HepG2 (cell line): ENCODE measurements at regions not wholly inside any gene's neighbourhood (a gene's known extent, or its start where the extent isn't known, plus 50 kb on each side); places are given as distances from the start of the nearest gene placed in this dataset.

ENCODE experiments used
- ATAC-seq: fragments of 200-7000 bp; cut with Tn5 transposase; 3 replicates; pipeline ENCODE4 v1.9.1; 2020; ENCODE audit warnings: mild to moderate bottlenecking, moderate library complexity
- BruUV-seq: library from RNA; stranded (reverse); fragments of 400-500 nt; replicated peaks from 2 replicates; lab custom pipeline; 2021; lab: Mats Ljungman, UMichigan
- CTCF ChIA-PET: fragments of 300-600 bp; formaldehyde crosslinking; extraction: SDS; loops from one replicate; lab custom pipeline; 2021; ENCODE audit warnings: low total read pairs, inconsistent platforms, low intra/inter-chr PET ratio; lab: Yijun Ruan, JAX
- POLR2A ChIA-PET: fragments of 350-600 bp; sonication (Branson Sonifier 250); formaldehyde crosslinking; loops from one replicate; lab custom pipeline; 2020; ENCODE audit warnings: antibody characterized with exemption, inconsistent platforms; lab: Yijun Ruan, JAX
- DNase-seq: peaks from one replicate; pipeline ENCODE4 v3.0.0-alpha.2; 2015; ENCODE audit warnings: low spot score
- FAIRE-seq: peaks from 3 replicates; lab custom pipeline; 2011; peaks lifted over from hg19 to GRCh38; lab: Jason Lieb, UNC
- H2AFZ ChIP-seq: one replicate; pipeline ENCODE4 v1.6.1; 2011; ENCODE audit warnings: low read length, inconsistent platforms
- H3K27ac ChIP-seq: fragments of 300-600 bp; 3 replicates; pipeline ENCODE4 v1.8.0; 2011; ENCODE audit warnings: mixed run types, mild to moderate bottlenecking, mixed read lengths, low read length, inconsistent platforms; ENCODE audit not compliant: insufficient read depth; ENCODE audit errors: extremely low read length
- H3K27me3 ChIP-seq, 2 experiments: fragments of 200-600 bp in 1 of 2; 2 replicates in 1 of 2; 3 replicates in 1 of 2; pipeline versions ENCODE4 v1.6.0 to v1.8.0; 2011; ENCODE audit warnings: low read length in 2 of 2, mild to moderate bottlenecking in 2 of 2, moderate library complexity in 2 of 2, inconsistent platforms in 1 of 2; ENCODE audit not compliant: insufficient read depth in 2 of 2, control insufficient read depth in 1 of 2
- H3K36me3 ChIP-seq, 2 experiments: fragments of 200-600 bp in 1 of 2; replicated peaks in 1 of 2; 2 replicates in 1 of 2; 3 replicates in 1 of 2; pipeline versions ENCODE4 v1.5.1 to v1.8.0; 2011; ENCODE audit warnings: low read length in 2 of 2, inconsistent platforms in 1 of 2; ENCODE audit not compliant: insufficient read depth in 2 of 2, control insufficient read depth in 1 of 2
- H3K4me1 ChIP-seq: 2 replicates; pipeline ENCODE4 v1.5.1; 2012; ENCODE audit warnings: low read length, inconsistent platforms; ENCODE audit not compliant: insufficient read depth
- H3K4me2 ChIP-seq: 2 replicates; pipeline ENCODE4 v1.6.0; 2011; ENCODE audit warnings: low read depth, low read length, inconsistent platforms
- H3K4me3 ChIP-seq, 3 experiments: fragments of 200-600 bp in 1 of 3; sonication (generic), shearing (Covaris generic) in 1 of 3; replicated peaks in 1 of 3; 2 replicates each; pipeline ENCODE4 v1.5.1; 2011 to 2016; ENCODE audit warnings: low read length in 3 of 3, inconsistent platforms in 2 of 3, low read depth in 2 of 3, mild to moderate bottlenecking in 2 of 3, control low read depth in 1 of 3, mixed read lengths in 1 of 3; ENCODE audit not compliant: insufficient read depth in 1 of 3
- H3K79me2 ChIP-seq: one replicate; pipeline ENCODE4 v1.6.1; 2011; ENCODE audit warnings: low read length, inconsistent platforms; ENCODE audit not compliant: insufficient read depth
- H3K9ac ChIP-seq: 2 replicates; pipeline ENCODE4 v1.6.0; 2011; ENCODE audit warnings: mild to moderate bottlenecking, low read depth, low read length, inconsistent platforms; ENCODE audit not compliant: insufficient read depth
- H3K9me3 ChIP-seq: 2 replicates; pipeline ENCODE4 v1.5.1; 2012; ENCODE audit warnings: mild to moderate bottlenecking, low read length
- H4K20me1 ChIP-seq: 2 replicates; pipeline ENCODE4 v1.6.0; 2011; ENCODE audit warnings: inconsistent platforms, mild to moderate bottlenecking, low read length, moderate library complexity; ENCODE audit not compliant: insufficient read depth
- AGO2 ChIP-seq: fragments of 200-400 bp; formaldehyde crosslinking; optimal IDR thresholded peaks from 2 replicates; pipeline ENCODE3; 2017; ENCODE audit warnings: mild to moderate bottlenecking, low read depth, low read length, moderate library complexity
- ATF1 ChIP-seq: IDR thresholded peaks from 2 replicates; pipeline ENCODE4 v1.6.1; 2016; ENCODE audit warnings: mild to moderate bottlenecking, control low read depth
- ATF6 ChIP-seq: sonication (generic); formaldehyde crosslinking; conservative IDR thresholded peaks from 2 replicates; pipeline ENCODE4 v1.4.0; 2020; ENCODE audit warnings: missing genetic modification reagents
- ATF7-NPFF ChIP-seq: sonication (generic); formaldehyde crosslinking; IDR thresholded peaks from 2 replicates; pipeline ENCODE4 v1.8.1; 2023; ENCODE audit warnings: mild to moderate bottlenecking, low read depth, missing genetic modification reagents, moderate library complexity
- SMAD1 ChIP-seq: sonication (generic); formaldehyde crosslinking; IDR thresholded peaks from 2 replicates; pipeline ENCODE4 v1.4.0; 2020; ENCODE audit warnings: missing genetic modification reagents, low read depth, mild to moderate bottlenecking, borderline replicate concordance
- SP2 ChIP-seq: sonication (generic); formaldehyde crosslinking; IDR thresholded peaks from 2 replicates; pipeline ENCODE4 v1.5.1; 2020; ENCODE audit warnings: mild to moderate bottlenecking, missing genetic modification reagents
- ZNF180 ChIP-seq: sonication (generic); formaldehyde crosslinking; IDR thresholded peaks from 2 replicates; pipeline ENCODE4 v1.4.0; 2020; ENCODE audit warnings: low read depth, missing genetic modification reagents, borderline replicate concordance
- ZNF362 ChIP-seq: sonication (generic); formaldehyde crosslinking; IDR thresholded peaks from 2 replicates; pipeline ENCODE4 v1.4.0; 2020; ENCODE audit warnings: missing genetic modification reagents, mild to moderate bottlenecking, borderline replicate concordance
- ZNF382 ChIP-seq: sonication (generic); formaldehyde crosslinking; IDR thresholded peaks from 2 replicates; pipeline ENCODE4 v1.5.0; 2020; ENCODE audit warnings: missing genetic modification reagents, mild to moderate bottlenecking, borderline replicate concordance
- ZNF646 ChIP-seq: sonication (generic); formaldehyde crosslinking; IDR thresholded peaks from 2 replicates; pipeline ENCODE4 v1.9.0; 2021; ENCODE audit warnings: mild to moderate bottlenecking, missing genetic modification reagents
- WGBS: methylation state at CpG from one replicate; pipeline ENCODE4 v1.1.6; 2017; ENCODE audit warnings: low lambda C conversion rate; 5-methylcytosine and 5-hydroxymethylcytosine counted together
- in situ Hi-C: cut with HindIII; loops from 2 replicates; pipeline ENCODE4 v1.10.0; 2017; ENCODE audit warnings: low pct_unique_long_range_greater_than_20kb; ENCODE audit not compliant: extremely low pct_ligation_motif_present
- intact Hi-C: fragments of 100-400 bp; cut with micrococcal nuclease; formaldehyde crosslinking; loops from one replicate; pipeline ENCODE4 v1.10.0; 2022; ENCODE audit not compliant: unreplicated experiment
- TF ChIP-seq, protein P1 (sequence below): sonication (generic); IDR thresholded peaks from 2 replicates; pipeline ENCODE4 v1.6.1; 2016; ENCODE audit warnings: low read depth, borderline replicate concordance
- TF ChIP-seq, protein P2 (sequence below): sonication (generic); formaldehyde crosslinking; IDR thresholded peaks from 2 replicates; pipeline ENCODE4 v1.4.0; 2020; ENCODE audit warnings: missing genetic modification reagents

- no TSS peak for BruUV-seq
- Histone ChIP-seq H3K36me3 (no peaks in the 10 kb centered on the region), H2AFZ (no peak overlapping the region), H3K4me3 (no peak overlapping the region), H3K27me3 (no peaks in the 10 kb centered on the region), H3K79me2 (no peaks in the 10 kb centered on the region), H3K4me1 (0 out of 2 replicates have a peak, but pooled peaks cover 6% of the 10 kb centered on the region), H3K4me2 (no peak overlapping the region), H4K20me1 (no peaks in the 10 kb centered on the region), H3K9ac (no peak overlapping the region), H3K9me3 (no peaks in the 10 kb centered on the region), H3K27ac (no peak overlapping the region)
- POLR2A ChIA-PET = no interaction called here
- intact Hi-C loops (no loop called here), in situ Hi-C loops (no loop called here)
- 54% methylated on average over 1 of the region's 1 CpG for WGBS
- DNase-seq (no peak), FAIRE-seq (no peak), ATAC-seq (no peak)
- CTCF ChIA-PET = no interaction called here
- TF ChIP-seq, protein P1, sequence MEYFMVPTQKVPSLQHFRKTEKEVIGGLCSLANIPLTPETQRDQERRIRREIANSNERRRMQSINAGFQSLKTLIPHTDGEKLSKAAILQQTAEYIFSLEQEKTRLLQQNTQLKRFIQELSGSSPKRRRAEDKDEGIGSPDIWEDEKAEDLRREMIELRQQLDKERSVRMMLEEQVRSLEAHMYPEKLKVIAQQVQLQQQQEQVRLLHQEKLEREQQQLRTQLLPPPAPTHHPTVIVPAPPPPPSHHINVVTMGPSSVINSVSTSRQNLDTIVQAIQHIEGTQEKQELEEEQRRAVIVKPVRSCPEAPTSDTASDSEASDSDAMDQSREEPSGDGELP = no peak
- TF ChIP-seq SMAD1 (CRISPR knock-in tag) (no peak), ATF1 (CRISPR knock-in tag) (no peak), ZNF646 (CRISPR knock-in tag) (no peak), ATF6 (CRISPR knock-in tag) (no peak), AGO2 (no peak), ZNF362 (CRISPR knock-in tag) (no peak), ATF7-NPFF (CRISPR knock-in tag) (no peak), SP2 (CRISPR knock-in tag) (no peak), ZNF180 (CRISPR knock-in tag) (no peak), ZNF382 (CRISPR knock-in tag) (no peak)
- TF ChIP-seq, protein P2, sequence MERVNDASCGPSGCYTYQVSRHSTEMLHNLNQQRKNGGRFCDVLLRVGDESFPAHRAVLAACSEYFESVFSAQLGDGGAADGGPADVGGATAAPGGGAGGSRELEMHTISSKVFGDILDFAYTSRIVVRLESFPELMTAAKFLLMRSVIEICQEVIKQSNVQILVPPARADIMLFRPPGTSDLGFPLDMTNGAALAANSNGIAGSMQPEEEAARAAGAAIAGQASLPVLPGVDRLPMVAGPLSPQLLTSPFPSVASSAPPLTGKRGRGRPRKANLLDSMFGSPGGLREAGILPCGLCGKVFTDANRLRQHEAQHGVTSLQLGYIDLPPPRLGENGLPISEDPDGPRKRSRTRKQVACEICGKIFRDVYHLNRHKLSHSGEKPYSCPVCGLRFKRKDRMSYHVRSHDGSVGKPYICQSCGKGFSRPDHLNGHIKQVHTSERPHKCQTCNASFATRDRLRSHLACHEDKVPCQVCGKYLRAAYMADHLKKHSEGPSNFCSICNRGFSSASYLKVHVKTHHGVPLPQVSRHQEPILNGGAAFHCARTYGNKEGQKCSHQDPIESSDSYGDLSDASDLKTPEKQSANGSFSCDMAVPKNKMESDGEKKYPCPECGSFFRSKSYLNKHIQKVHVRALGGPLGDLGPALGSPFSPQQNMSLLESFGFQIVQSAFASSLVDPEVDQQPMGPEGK = no peak
These were observed 138.9 kb upstream of the PTPRK start for GRCh38 chr6:128659276-128659675.
